Endothelial cell of umbilical vein (primary cell): ENCODE measurements at regions not wholly inside any gene's neighbourhood (a gene's known extent, or its start where the extent isn't known, plus 50 kb on each side); places are given as distances from the start of the nearest gene placed in this dataset.

Experiments
- CTCF ChIP-seq, 2 donors: IDR thresholded peaks; 1 replicate in 1 of 2; 2 replicates in 1 of 2; pipeline ENCODE4 v1.5.1; 2011; ENCODE audit warnings: low read length in 2 of 2, mild to moderate bottlenecking in 2 of 2, moderate library complexity in 2 of 2, control low read depth in 1 of 2, inconsistent platforms in 1 of 2, low read depth in 1 of 2; ENCODE audit not compliant: insufficient read depth in 1 of 2; ENCODE audit errors: extremely low read depth in 1 of 2
- POLR2AphosphoS5 ChIP-seq: IDR thresholded peaks from 2 replicates; pipeline ENCODE4 v1.6.1; 2012; ENCODE audit warnings: low read depth, mild to moderate bottlenecking, control low read depth, low read length, moderate library complexity; ENCODE audit not compliant: insufficient read depth

GRCh38 chr15:53412542-53412941 is 346.9 kb downstream of the WDR72 start:
- TF ChIP-seq CTCF (IDR thresholded peaks at IDR 0.05; ENCODE audit: extremely low read depth in 1 of 2, insufficient read depth in 1 of 2, low read depth in 1 of 2, low read length in 2 of 2) (no peak), POLR2AphosphoS5 (no peak)
